ENCODE measurements at regions not wholly inside any gene's neighbourhood (a gene's known extent, or its start where the extent isn't known, plus 50 kb on each side); places are given as distances from the start of the nearest gene placed in this dataset.
"Not testable (repeated sequence)": the region's sequence is repeated elsewhere in the genome, so short reads cannot be mapped to it uniquely, and the experiment has no call there.

DNA sequence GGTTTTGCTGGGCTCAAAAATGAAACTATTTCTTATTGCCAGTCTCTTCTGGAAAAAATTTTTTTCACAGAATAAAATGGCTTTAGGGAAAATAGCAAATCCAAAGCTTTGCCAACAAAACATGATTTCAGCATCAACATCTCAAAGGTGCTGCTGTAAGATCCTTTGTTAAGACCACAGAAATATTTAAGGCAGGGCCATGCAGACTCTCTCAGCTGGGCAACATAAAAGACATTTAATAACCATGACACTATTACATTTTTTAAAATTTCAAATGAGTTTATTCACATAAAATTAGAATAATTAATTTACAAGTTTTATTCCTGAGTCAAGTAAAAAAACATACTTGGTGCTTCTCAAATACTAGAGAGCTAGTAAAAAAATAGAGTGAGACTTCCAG is 527.1 kb upstream of the DPPA4 start:
- TF ChIP-seq, protein P1, sequence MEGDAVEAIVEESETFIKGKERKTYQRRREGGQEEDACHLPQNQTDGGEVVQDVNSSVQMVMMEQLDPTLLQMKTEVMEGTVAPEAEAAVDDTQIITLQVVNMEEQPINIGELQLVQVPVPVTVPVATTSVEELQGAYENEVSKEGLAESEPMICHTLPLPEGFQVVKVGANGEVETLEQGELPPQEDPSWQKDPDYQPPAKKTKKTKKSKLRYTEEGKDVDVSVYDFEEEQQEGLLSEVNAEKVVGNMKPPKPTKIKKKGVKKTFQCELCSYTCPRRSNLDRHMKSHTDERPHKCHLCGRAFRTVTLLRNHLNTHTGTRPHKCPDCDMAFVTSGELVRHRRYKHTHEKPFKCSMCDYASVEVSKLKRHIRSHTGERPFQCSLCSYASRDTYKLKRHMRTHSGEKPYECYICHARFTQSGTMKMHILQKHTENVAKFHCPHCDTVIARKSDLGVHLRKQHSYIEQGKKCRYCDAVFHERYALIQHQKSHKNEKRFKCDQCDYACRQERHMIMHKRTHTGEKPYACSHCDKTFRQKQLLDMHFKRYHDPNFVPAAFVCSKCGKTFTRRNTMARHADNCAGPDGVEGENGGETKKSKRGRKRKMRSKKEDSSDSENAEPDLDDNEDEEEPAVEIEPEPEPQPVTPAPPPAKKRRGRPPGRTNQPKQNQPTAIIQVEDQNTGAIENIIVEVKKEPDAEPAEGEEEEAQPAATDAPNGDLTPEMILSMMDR (IDR thresholded peaks at IDR 0.05; ENCODE audit: partially characterized antibody, unreplicated experiment) = no peak
- H3K4me3 Mint-ChIP-seq (ENCODE audit: unreplicated experiment) = no peak overlapping the region
- no peak for DNase-seq
- no peaks in the 10 kb centered on the region for H3K9me3 Mint-ChIP-seq (ENCODE audit: unreplicated experiment)
- H3K27me3 Mint-ChIP-seq (ENCODE audit: unreplicated experiment) = no peaks in the 10 kb centered on the region
- no peaks in the 10 kb centered on the region for H3K36me3 Mint-ChIP-seq (ENCODE audit: unreplicated experiment)
- no peak overlapping the region for H3K27ac Mint-ChIP-seq (ENCODE audit: unreplicated experiment)
- H3K4me1 Mint-ChIP-seq (ENCODE audit: low read depth, unreplicated experiment) = no peaks in the 10 kb centered on the region

DNA sequence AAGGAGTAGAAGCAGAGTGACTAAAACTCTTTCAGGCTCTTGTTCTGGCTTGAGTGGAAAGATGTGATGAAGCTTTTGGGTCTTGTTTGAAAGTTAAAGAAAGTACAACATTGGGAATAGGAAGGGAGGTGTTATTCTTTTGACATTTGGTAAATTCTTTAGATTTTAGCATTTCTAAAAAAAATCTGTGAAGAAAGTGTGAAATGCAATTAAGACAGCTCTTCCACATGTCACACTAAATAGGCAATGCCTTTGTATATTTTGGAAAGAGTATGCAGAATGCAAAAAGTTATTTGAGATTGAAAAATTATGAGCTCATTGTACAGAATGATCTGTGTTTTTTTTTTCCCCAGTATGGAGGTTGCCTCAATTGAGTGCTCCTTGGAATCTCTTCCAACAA is 532.2 kb upstream of the DPPA4 start:
- Mint-ChIP-seq H3K36me3 (ENCODE audit: unreplicated experiment) (no peaks in the 10 kb centered on the region), H3K9me3 (ENCODE audit: unreplicated experiment) (no peaks in the 10 kb centered on the region), H3K27me3 (ENCODE audit: unreplicated experiment) (no peaks in the 10 kb centered on the region), H3K4me1 (ENCODE audit: low read depth, unreplicated experiment) (no peaks in the 10 kb centered on the region), H3K4me3 (ENCODE audit: unreplicated experiment) (no peak overlapping the region), H3K27ac (ENCODE audit: unreplicated experiment) (no peak overlapping the region)
- DNase-seq = no peak
- TF ChIP-seq, protein P1 (IDR thresholded peaks at IDR 0.05; ENCODE audit: partially characterized antibody, unreplicated experiment) = no peak

DNA sequence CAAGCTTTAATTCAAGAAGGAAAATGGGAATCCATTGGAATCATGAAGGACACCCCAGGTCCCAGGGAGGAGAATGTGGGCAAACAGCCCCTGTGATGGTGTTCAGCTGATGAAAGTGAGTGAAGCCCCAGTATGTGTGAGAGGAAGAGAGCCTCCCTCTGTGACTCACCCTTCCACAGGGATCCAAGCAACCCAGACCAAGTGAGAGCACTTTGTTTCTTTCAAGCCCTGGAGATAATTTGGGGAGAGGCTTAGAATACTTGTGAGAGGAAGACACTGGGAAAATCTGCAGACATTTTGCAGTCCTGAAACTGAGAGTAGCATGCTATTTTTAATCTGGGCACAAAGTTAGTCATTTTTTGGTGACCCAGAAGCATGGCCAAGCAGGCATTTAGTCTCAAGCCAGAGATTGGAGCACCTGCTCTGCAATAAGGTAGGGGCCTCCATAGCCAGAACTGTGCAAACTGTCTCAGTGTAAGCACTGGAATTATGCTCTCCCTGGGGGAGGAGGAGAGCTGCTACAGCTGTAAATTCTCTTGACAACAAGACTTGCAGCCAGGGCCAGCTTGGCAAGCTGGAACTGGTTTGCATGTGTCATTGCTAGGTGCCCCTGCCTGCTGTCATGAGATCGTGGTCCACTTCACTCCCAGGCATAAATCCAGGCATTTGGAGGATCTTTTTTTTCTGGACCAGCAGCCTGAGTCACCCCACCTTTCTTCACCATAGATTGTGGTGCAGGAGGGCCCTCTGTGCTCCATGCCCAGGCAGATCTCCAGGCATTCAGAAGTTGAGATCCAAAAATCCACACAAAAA is 537.8 kb upstream of the DPPA4 start:
- no peak overlapping the region for H3K27ac Mint-ChIP-seq (ENCODE audit: unreplicated experiment)
- no peaks in the 10 kb centered on the region for H3K4me1 Mint-ChIP-seq (ENCODE audit: low read depth, unreplicated experiment)
- H3K36me3 Mint-ChIP-seq (ENCODE audit: unreplicated experiment) = no peaks in the 10 kb centered on the region
- H3K9me3 Mint-ChIP-seq (ENCODE audit: unreplicated experiment) = peaks cover 2% of the 10 kb centered on the region
- no peak for DNase-seq
- no peak overlapping the region for H3K4me3 Mint-ChIP-seq (ENCODE audit: unreplicated experiment)
- no peaks in the 10 kb centered on the region for H3K27me3 Mint-ChIP-seq (ENCODE audit: unreplicated experiment)
- TF ChIP-seq, protein P1 (IDR thresholded peaks at IDR 0.05; ENCODE audit: partially characterized antibody, unreplicated experiment) = no peak

DNA sequence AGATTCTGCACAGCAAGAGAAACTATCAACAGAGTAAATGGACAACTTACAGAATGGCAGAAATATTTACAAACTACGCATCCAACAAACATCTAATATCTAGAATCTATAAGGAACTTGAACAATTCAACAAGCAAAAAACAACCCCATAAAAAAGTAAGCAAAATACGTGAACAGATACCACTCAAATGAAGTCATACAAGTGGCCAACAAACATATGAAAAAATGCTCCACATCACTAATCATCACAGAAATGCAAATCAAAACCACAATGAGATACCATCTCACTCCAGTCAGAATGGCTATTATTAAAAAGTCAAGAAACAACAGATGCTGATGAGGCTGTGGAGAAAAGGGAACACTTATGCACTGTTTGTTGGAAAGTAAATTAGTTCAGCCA is 540.3 kb upstream of the DPPA4 start:
- not testable (repeated sequence) for H3K9me3 Mint-ChIP-seq (ENCODE audit: unreplicated experiment); H3K27ac Mint-ChIP-seq (ENCODE audit: unreplicated experiment); DNase-seq; H3K36me3 Mint-ChIP-seq (ENCODE audit: unreplicated experiment); H3K27me3 Mint-ChIP-seq (ENCODE audit: unreplicated experiment); H3K4me3 Mint-ChIP-seq (ENCODE audit: unreplicated experiment); H3K4me1 Mint-ChIP-seq (ENCODE audit: low read depth, unreplicated experiment)

DNA sequence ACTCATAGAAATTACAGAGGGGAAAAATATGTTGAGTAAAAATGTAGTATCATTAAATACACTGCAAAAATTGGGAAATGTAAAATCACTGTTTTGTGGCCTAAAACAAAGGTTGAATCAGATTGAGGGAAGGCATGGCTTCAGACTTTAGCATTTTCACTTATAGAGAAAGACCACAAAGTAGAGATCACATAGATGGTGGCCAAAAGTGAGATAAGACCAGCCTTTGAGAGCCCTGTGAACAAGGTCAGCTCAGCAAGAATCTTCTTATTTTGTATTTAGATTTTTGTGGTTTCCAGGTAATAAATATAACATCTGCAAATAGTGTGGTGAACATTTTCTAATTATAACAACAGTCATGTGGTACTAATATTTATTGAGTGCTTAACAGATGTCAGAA is 544.8 kb upstream of the DPPA4 start:
- DNase-seq = no peak
- H3K27me3 Mint-ChIP-seq (ENCODE audit: unreplicated experiment) = no peaks in the 10 kb centered on the region
- H3K27ac Mint-ChIP-seq (ENCODE audit: unreplicated experiment) = no peak overlapping the region
- TF ChIP-seq, protein P1 (IDR thresholded peaks at IDR 0.05; ENCODE audit: partially characterized antibody, unreplicated experiment) = no peak
- peaks cover 2% of the 10 kb centered on the region for H3K9me3 Mint-ChIP-seq (ENCODE audit: unreplicated experiment)
- peaks cover 7% of the 10 kb centered on the region for H3K36me3 Mint-ChIP-seq (ENCODE audit: unreplicated experiment)
- no peaks in the 10 kb centered on the region for H3K4me1 Mint-ChIP-seq (ENCODE audit: low read depth, unreplicated experiment)
- no peak overlapping the region for H3K4me3 Mint-ChIP-seq (ENCODE audit: unreplicated experiment)
